22Rv1 (cell line): ENCODE measurements at regions not wholly inside any gene's neighbourhood (a gene's known extent, or its start where the extent isn't known, plus 50 kb on each side); places are given as distances from the start of the nearest gene placed in this dataset.

ENCODE experiments used
- H3K27ac ChIP-seq: fragments of 450-650 bp; 2 replicates; pipeline ENCODE4 v1.5.1; 2017
- CTCF ChIP-seq: fragments of 450-650 bp; IDR thresholded peaks from 2 replicates; pipeline ENCODE4 v1.5.1; 2017; ENCODE audit warnings: mild to moderate bottlenecking
- ZFX ChIP-seq: fragments of 450-650 bp; IDR thresholded peaks from 2 replicates; pipeline ENCODE4 v1.6.1; 2017; ENCODE audit warnings: antibody characterized with exemption, borderline replicate concordance

GRCh38 chr10:43790147-43790546, 141.5 kb upstream of the ZNF32 start:
- no peak overlapping the region for H3K27ac ChIP-seq
- no peak for TF ChIP-seq CTCF
- no peak for TF ChIP-seq ZFX

GRCh38 chr10:43785252-43785651, 136.6 kb upstream of the ZNF32 start:
- TF ChIP-seq CTCF, result no peak
- no peak overlapping the region for H3K27ac ChIP-seq

- H3K27ac ChIP-seq, result no peak overlapping the region
- no peak for TF ChIP-seq ZFX
- TF ChIP-seq CTCF, result no peak
These were observed 134.1 kb upstream of the ZNF32 start for GRCh38 chr10:43782814-43783213.

- TF ChIP-seq CTCF (no peak), ZFX (no peak)
- no peak overlapping the region for H3K27ac ChIP-seq
These were observed 133.0 kb upstream of the ZNF32 start for GRCh38 chr10:43781480-43782361.

- H3K27ac ChIP-seq, result no peak overlapping the region
- TF ChIP-seq ZFX (no peak), CTCF (no peak)
These were observed 129.9 kb upstream of the ZNF32 start for GRCh38 chr10:43778571-43778970.

GRCh38 chr10:43775384-43775783, 126.7 kb upstream of the ZNF32 start:
- no peak overlapping the region for H3K27ac ChIP-seq
- TF ChIP-seq CTCF, result no peak
- no peak for TF ChIP-seq ZFX

GRCh38 chr10:43774234-43774769, 125.6 kb upstream of the ZNF32 start:
- no peak for TF ChIP-seq CTCF
- no peak for TF ChIP-seq ZFX
- H3K27ac ChIP-seq, result no peak overlapping the region
